HepG2 (cell line): ENCODE measurements at regions not wholly inside any gene's neighbourhood (a gene's known extent, or its start where the extent isn't known, plus 50 kb on each side); places are given as distances from the start of the nearest gene placed in this dataset.

Source experiments
- ATAC-seq: fragments of 200-7000 bp; cut with Tn5 transposase; 3 replicates; pipeline ENCODE4 v1.9.1; 2020; ENCODE audit warnings: mild to moderate bottlenecking, moderate library complexity
- BruUV-seq: library from RNA; stranded (reverse); fragments of 400-500 nt; replicated peaks from 2 replicates; lab custom pipeline; 2021; lab: Mats Ljungman, UMichigan
- CTCF ChIA-PET: fragments of 300-600 bp; formaldehyde crosslinking; extraction: SDS; loops from one replicate; lab custom pipeline; 2021; ENCODE audit warnings: low total read pairs, inconsistent platforms, low intra/inter-chr PET ratio; lab: Yijun Ruan, JAX
- POLR2A ChIA-PET: fragments of 350-600 bp; sonication (Branson Sonifier 250); formaldehyde crosslinking; loops from one replicate; lab custom pipeline; 2020; ENCODE audit warnings: antibody characterized with exemption, inconsistent platforms; lab: Yijun Ruan, JAX
- DNase-seq: peaks from one replicate; pipeline ENCODE4 v3.0.0-alpha.2; 2015; ENCODE audit warnings: low spot score
- FAIRE-seq: peaks from 3 replicates; lab custom pipeline; 2011; peaks lifted over from hg19 to GRCh38; lab: Jason Lieb, UNC
- H2AFZ ChIP-seq: one replicate; pipeline ENCODE4 v1.6.1; 2011; ENCODE audit warnings: low read length, inconsistent platforms
- H3K27ac ChIP-seq: fragments of 300-600 bp; 3 replicates; pipeline ENCODE4 v1.8.0; 2011; ENCODE audit warnings: mixed run types, mild to moderate bottlenecking, mixed read lengths, low read length, inconsistent platforms; ENCODE audit not compliant: insufficient read depth; ENCODE audit errors: extremely low read length
- H3K27me3 ChIP-seq, 2 experiments: fragments of 200-600 bp in 1 of 2; 2 replicates in 1 of 2; 3 replicates in 1 of 2; pipeline versions ENCODE4 v1.6.0 to v1.8.0; 2011; ENCODE audit warnings: low read length in 2 of 2, mild to moderate bottlenecking in 2 of 2, moderate library complexity in 2 of 2, inconsistent platforms in 1 of 2; ENCODE audit not compliant: insufficient read depth in 2 of 2, control insufficient read depth in 1 of 2
- H3K36me3 ChIP-seq, 2 experiments: fragments of 200-600 bp in 1 of 2; replicated peaks in 1 of 2; 2 replicates in 1 of 2; 3 replicates in 1 of 2; pipeline versions ENCODE4 v1.5.1 to v1.8.0; 2011; ENCODE audit warnings: low read length in 2 of 2, inconsistent platforms in 1 of 2; ENCODE audit not compliant: insufficient read depth in 2 of 2, control insufficient read depth in 1 of 2
- H3K4me1 ChIP-seq: 2 replicates; pipeline ENCODE4 v1.5.1; 2012; ENCODE audit warnings: low read length, inconsistent platforms; ENCODE audit not compliant: insufficient read depth
- H3K4me2 ChIP-seq: 2 replicates; pipeline ENCODE4 v1.6.0; 2011; ENCODE audit warnings: low read depth, low read length, inconsistent platforms
- H3K4me3 ChIP-seq, 3 experiments: fragments of 200-600 bp in 1 of 3; sonication (generic), shearing (Covaris generic) in 1 of 3; replicated peaks in 1 of 3; 2 replicates each; pipeline ENCODE4 v1.5.1; 2011 to 2016; ENCODE audit warnings: low read length in 3 of 3, inconsistent platforms in 2 of 3, low read depth in 2 of 3, mild to moderate bottlenecking in 2 of 3, control low read depth in 1 of 3, mixed read lengths in 1 of 3; ENCODE audit not compliant: insufficient read depth in 1 of 3
- H3K79me2 ChIP-seq: one replicate; pipeline ENCODE4 v1.6.1; 2011; ENCODE audit warnings: low read length, inconsistent platforms; ENCODE audit not compliant: insufficient read depth
- H3K9ac ChIP-seq: 2 replicates; pipeline ENCODE4 v1.6.0; 2011; ENCODE audit warnings: mild to moderate bottlenecking, low read depth, low read length, inconsistent platforms; ENCODE audit not compliant: insufficient read depth
- H3K9me3 ChIP-seq: 2 replicates; pipeline ENCODE4 v1.5.1; 2012; ENCODE audit warnings: mild to moderate bottlenecking, low read length
- H4K20me1 ChIP-seq: 2 replicates; pipeline ENCODE4 v1.6.0; 2011; ENCODE audit warnings: inconsistent platforms, mild to moderate bottlenecking, low read length, moderate library complexity; ENCODE audit not compliant: insufficient read depth
- ADNP ChIP-seq: sonication (generic); formaldehyde crosslinking; IDR thresholded peaks from 2 replicates; pipeline ENCODE4 v1.4.0; 2020; ENCODE audit warnings: missing genetic modification reagents
- ASH2L ChIP-seq: fragments of 300-600, 200-600 bp; sonication (generic); IDR thresholded peaks from 2 replicates; pipeline ENCODE4 v1.7.0; 2017; ENCODE audit warnings: low read depth, mild to moderate bottlenecking, moderate library complexity, mixed read lengths, low read length; ENCODE audit not compliant: insufficient read length
- CCAR2 ChIP-seq: fragments of 200-400 bp; formaldehyde crosslinking; optimal IDR thresholded peaks from 2 replicates; pipeline ENCODE3; 2018; ENCODE audit warnings: low read depth, mild to moderate bottlenecking, low read length, moderate library complexity
- FOXA1 ChIP-seq, 2 experiments: fragments of 450-650 bp in 1 of 2; sonication (generic) in 1 of 2; formaldehyde crosslinking in 1 of 2; IDR thresholded peaks; 2 replicates each; pipeline versions ENCODE4 v1.4.0 to v1.6.1; 2016 to 2020; ENCODE audit warnings: missing genetic modification reagents in 1 of 2
- KAT8 ChIP-seq: IDR thresholded peaks from 2 replicates; pipeline ENCODE4 v1.6.1; 2016; ENCODE audit warnings: missing genetic modification reagents, missing compliant biosample characterization
- NCOA2 ChIP-seq: sonication (generic); formaldehyde crosslinking; IDR thresholded peaks from 2 replicates; pipeline ENCODE4 v1.8.0; 2022; ENCODE audit warnings: inconsistent platforms
- NFE2L2 ChIP-seq: fragments of 150-350 bp; IDR thresholded peaks from 2 replicates; pipeline ENCODE4 v1.6.1; 2014; ENCODE audit warnings: low read length
- SNAI1 ChIP-seq: sonication (generic); formaldehyde crosslinking; IDR thresholded peaks from 2 replicates; pipeline ENCODE4 v1.5.0; 2020; ENCODE audit warnings: mild to moderate bottlenecking, missing genetic modification reagents, borderline replicate concordance
- ZNF546 ChIP-seq: sonication (generic); formaldehyde crosslinking; conservative IDR thresholded peaks from 2 replicates; pipeline ENCODE4 v1.8.1; 2023; ENCODE audit warnings: mild to moderate bottlenecking, missing genetic modification reagents
- ZNF75D ChIP-seq: sonication (generic); formaldehyde crosslinking; IDR thresholded peaks from 2 replicates; pipeline ENCODE4 v1.8.1; 2023; ENCODE audit warnings: missing genetic modification reagents, mild to moderate bottlenecking, borderline replicate concordance
- ZNF83 ChIP-seq: sonication (generic); formaldehyde crosslinking; IDR thresholded peaks from 2 replicates; pipeline ENCODE4 v1.4.0; 2020; ENCODE audit warnings: missing genetic modification reagents, mild to moderate bottlenecking, borderline replicate concordance
- ZSCAN25 ChIP-seq: sonication (generic); formaldehyde crosslinking; IDR thresholded peaks from 2 replicates; pipeline ENCODE4 v1.8.0; 2022; ENCODE audit warnings: mild to moderate bottlenecking, missing genetic modification reagents
- WGBS: methylation state at CpG from one replicate; pipeline ENCODE4 v1.1.6; 2017; ENCODE audit warnings: low lambda C conversion rate; 5-methylcytosine and 5-hydroxymethylcytosine counted together
- in situ Hi-C: cut with HindIII; loops from 2 replicates; pipeline ENCODE4 v1.10.0; 2017; ENCODE audit warnings: low pct_unique_long_range_greater_than_20kb; ENCODE audit not compliant: extremely low pct_ligation_motif_present
- intact Hi-C: fragments of 100-400 bp; cut with micrococcal nuclease; formaldehyde crosslinking; loops from one replicate; pipeline ENCODE4 v1.10.0; 2022; ENCODE audit not compliant: unreplicated experiment
- TF ChIP-seq, protein P1 (sequence below): sonication (generic); formaldehyde crosslinking; IDR thresholded peaks from 2 replicates; pipeline ENCODE4 v1.4.0; 2020; ENCODE audit warnings: mild to moderate bottlenecking, missing genetic modification reagents
- TF ChIP-seq, protein P2 (sequence below): sonication (generic); formaldehyde crosslinking; IDR thresholded peaks from 2 replicates; pipeline ENCODE4 v1.4.0; 2020; ENCODE audit warnings: missing genetic modification reagents, low read depth, mild to moderate bottlenecking, borderline replicate concordance

DNA sequence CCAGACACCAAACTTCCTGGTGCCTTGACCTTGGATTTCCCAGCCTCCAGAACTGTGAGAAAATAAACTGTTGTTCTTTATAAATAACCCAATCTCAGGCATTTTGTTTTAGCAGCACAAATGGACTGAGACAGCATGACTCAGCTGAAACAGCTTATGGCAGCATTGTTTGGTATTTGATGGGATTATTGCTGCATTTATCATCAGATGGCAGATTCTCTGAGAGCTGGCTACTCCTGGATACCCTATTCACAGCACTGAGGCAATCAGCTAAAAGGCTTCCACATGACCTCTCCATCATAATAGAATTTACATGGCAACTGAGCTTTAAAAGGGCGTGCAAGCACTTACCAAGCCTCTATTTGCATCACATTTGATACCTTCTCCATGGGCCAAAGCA is 623.1 kb upstream of the CPEB2 start:
- no peak overlapping the region for H3K9ac ChIP-seq
- intact Hi-C loops: no loop called here
- no peak overlapping the region for H3K4me3 ChIP-seq
- H3K36me3 ChIP-seq: no peaks in the 10 kb centered on the region
- no peaks in the 10 kb centered on the region for H3K27me3 ChIP-seq
- DNase-seq (no peak), FAIRE-seq (no peak), ATAC-seq (no peak)
- H3K9me3 ChIP-seq: peaks cover 78% of the 10 kb centered on the region
- no peak overlapping the region for H3K27ac ChIP-seq
- 10% methylated on average over 1 of the region's 1 CpG for WGBS
- in situ Hi-C loops: no loop called here
- no peak overlapping the region for H3K4me2 ChIP-seq
- H3K4me1 ChIP-seq: no peaks in the 10 kb centered on the region
- H4K20me1 ChIP-seq: no peaks in the 10 kb centered on the region
- TF ChIP-seq NFE2L2: 0 out of 2 replicates have a peak, but pooled peaks have one; percentile 33
- TF ChIP-seq ZNF75D: no peak
- H3K79me2 ChIP-seq: no peaks in the 10 kb centered on the region
- ChIA-PET CTCF (no interaction called here), POLR2A (no interaction called here)
- no peak overlapping the region for H2AFZ ChIP-seq
- no TSS peak for BruUV-seq

DNA sequence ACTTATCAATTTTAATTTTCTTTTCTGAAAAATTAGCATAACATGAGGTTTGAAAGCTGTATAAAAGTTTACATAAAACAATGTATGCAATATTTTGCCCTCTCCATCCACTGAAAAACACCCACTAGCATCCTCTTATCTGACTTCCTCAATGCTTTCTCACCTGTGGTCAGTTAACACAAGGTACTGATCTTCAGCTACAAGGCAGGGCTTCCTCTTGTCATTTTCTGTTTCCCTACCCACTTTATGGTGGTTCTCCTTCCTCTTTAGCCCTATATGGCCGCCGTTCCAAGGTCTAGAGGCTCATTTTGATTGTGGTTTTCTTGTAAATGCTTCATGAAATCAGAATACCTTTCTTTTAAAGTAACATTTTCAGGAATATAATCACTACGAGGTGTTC is 618.6 kb upstream of the CPEB2 start:
- Histone ChIP-seq H3K9ac (no peak overlapping the region), H3K9me3 (peaks cover 90% of the 10 kb centered on the region), H3K27ac (no peak overlapping the region), H3K27me3 (no peaks in the 10 kb centered on the region), H3K79me2 (no peaks in the 10 kb centered on the region), H3K4me3 (no peak overlapping the region), H2AFZ (no peak overlapping the region), H3K36me3 (no peaks in the 10 kb centered on the region), H3K4me1 (no peaks in the 10 kb centered on the region), H4K20me1 (no peaks in the 10 kb centered on the region), H3K4me2 (no peak overlapping the region)
- BruUV-seq: no TSS peak
- DNase-seq: no peak
- ATAC-seq: no peak
- intact Hi-C loops (no loop called here), in situ Hi-C loops (no loop called here)
- TF ChIP-seq ASH2L (no peak), ADNP (no peak), ZNF83 (CRISPR knock-in tag) (no peak), KAT8 (CRISPR knock-in tag) (no peak), NCOA2 (no peak), ZNF546 (CRISPR knock-in tag) (no peak), SNAI1 (CRISPR knock-in tag) (no peak), FOXA1 (IDR thresholded peaks at IDR 0.05) (no peak), FOXA1 (CRISPR knock-in tag; IDR thresholded peaks at IDR 0.05) (no peak), ZSCAN25 (no peak), CCAR2 (no peak)
- TF ChIP-seq, protein P1, sequence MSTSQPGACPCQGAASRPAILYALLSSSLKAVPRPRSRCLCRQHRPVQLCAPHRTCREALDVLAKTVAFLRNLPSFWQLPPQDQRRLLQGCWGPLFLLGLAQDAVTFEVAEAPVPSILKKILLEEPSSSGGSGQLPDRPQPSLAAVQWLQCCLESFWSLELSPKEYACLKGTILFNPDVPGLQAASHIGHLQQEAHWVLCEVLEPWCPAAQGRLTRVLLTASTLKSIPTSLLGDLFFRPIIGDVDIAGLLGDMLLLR (CRISPR knock-in tag): no peak
- TF ChIP-seq, protein P2, sequence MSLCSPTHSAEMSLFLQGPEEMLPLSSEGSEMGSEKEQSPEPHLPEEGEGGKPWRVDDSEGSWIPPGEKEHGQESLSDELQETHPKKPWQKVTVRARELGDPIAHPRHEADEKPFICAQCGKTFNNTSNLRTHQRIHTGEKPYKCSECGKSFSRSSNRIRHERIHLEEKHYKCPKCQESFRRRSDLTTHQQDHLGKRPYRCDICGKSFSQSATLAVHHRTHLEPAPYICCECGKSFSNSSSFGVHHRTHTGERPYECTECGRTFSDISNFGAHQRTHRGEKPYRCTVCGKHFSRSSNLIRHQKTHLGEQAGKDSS: no peak
- FAIRE-seq: no peak
- WGBS: 0% methylated on average over 3 of the region's 3 CpGs
- ChIA-PET CTCF (no interaction called here), POLR2A (no interaction called here)
